ENCODE measurements at regions not wholly inside any gene's neighbourhood (a gene's known extent, or its start where the extent isn't known, plus 50 kb on each side); places are given as distances from the start of the nearest gene placed in this dataset.

DNA sequence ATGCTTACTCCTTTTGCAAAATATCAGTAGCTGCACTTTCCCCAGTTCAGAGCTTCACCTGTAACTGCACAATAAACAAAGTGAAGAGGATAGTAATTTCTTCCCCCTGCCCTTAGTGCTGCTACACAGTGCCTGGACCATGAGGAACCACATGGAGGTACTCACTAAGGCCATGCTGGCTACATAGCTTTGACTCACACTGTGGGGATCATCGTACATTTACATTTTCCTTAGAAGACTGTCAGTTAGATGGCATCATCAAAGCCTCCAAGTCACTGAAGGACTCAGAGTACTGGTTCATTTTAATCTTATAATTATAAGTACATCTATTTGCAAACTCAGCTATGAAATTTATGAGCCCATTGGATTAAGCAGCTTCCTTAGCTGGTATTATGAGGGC is 1416.5 kb upstream of the CELF4 start:
- no peak overlapping the region for H3K4me3 ChIP-seq
- H3K9me3 ChIP-seq, result no peaks in the 10 kb centered on the region
- ATAC-seq (ENCODE audit: insufficient number of reproducible peaks, low FRiP score, low read depth) (no peak), DNase-seq (ENCODE audit: low spot score) (no peak)
- TF ChIP-seq, protein P1, sequence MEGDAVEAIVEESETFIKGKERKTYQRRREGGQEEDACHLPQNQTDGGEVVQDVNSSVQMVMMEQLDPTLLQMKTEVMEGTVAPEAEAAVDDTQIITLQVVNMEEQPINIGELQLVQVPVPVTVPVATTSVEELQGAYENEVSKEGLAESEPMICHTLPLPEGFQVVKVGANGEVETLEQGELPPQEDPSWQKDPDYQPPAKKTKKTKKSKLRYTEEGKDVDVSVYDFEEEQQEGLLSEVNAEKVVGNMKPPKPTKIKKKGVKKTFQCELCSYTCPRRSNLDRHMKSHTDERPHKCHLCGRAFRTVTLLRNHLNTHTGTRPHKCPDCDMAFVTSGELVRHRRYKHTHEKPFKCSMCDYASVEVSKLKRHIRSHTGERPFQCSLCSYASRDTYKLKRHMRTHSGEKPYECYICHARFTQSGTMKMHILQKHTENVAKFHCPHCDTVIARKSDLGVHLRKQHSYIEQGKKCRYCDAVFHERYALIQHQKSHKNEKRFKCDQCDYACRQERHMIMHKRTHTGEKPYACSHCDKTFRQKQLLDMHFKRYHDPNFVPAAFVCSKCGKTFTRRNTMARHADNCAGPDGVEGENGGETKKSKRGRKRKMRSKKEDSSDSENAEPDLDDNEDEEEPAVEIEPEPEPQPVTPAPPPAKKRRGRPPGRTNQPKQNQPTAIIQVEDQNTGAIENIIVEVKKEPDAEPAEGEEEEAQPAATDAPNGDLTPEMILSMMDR (IDR thresholded peaks at IDR 0.05), result no peak
- H3K27me3 ChIP-seq (replicated peaks; ENCODE audit: insufficient read depth), result no peaks in the 10 kb centered on the region
- no peaks in the 10 kb centered on the region for H3K36me3 ChIP-seq
- no peaks in the 10 kb centered on the region for H3K4me1 ChIP-seq (ENCODE audit: control insufficient read depth in 1 of 2, low read depth in 2 of 2)
- H3K27ac ChIP-seq, result no peak overlapping the region

DNA sequence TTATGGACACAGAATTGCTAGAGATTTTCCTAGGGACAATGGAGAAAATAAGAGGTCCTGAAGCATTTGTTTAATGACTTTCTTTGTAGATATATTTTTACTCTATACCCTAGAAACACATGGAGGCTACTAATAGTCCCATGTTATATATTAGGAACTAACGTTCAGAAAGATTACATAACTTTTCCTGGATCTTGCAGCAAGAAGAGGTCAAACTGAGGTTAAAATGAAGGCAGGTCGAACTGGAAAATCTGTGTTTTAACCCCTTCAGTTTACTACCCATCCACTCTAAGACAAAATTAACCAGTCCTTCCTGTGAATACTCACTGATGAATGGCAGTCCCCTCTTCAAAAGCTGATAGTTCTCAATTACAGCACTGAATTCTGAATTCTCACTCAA is 1415.8 kb upstream of the CELF4 start:
- Histone ChIP-seq H3K36me3 (no peaks in the 10 kb centered on the region), H3K4me1 (ENCODE audit: control insufficient read depth in 1 of 2, low read depth in 2 of 2) (no peaks in the 10 kb centered on the region), H3K9me3 (no peaks in the 10 kb centered on the region), H3K4me3 (no peak overlapping the region), H3K27ac (no peak overlapping the region), H3K27me3 (replicated peaks; ENCODE audit: insufficient read depth) (no peaks in the 10 kb centered on the region)
- ATAC-seq (ENCODE audit: insufficient number of reproducible peaks, low FRiP score, low read depth) (no peak), DNase-seq (ENCODE audit: low spot score) (no peak)
- TF ChIP-seq, protein P1 (IDR thresholded peaks at IDR 0.05), result no peak

DNA sequence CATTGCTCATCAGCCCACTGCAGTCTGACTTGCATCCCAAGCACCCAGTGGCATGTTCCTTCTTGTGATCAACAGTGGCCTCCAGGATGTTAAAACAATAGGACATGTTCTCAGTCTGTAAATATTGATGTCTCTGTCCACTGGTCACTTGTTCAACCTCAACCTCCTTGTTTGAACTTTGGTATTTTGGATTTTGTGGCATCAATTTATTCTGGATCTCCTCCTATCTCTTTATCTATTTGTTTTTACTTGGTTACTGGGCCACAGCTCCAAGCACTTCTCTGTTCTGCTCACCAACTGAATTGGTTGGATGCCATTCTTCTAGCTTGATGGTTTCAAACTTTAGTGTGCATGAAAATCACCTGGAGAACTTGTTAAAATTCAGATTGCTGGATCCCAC is 1414.8 kb upstream of the CELF4 start:
- DNase-seq (ENCODE audit: low spot score), result no peak
- H3K9me3 ChIP-seq, result no peaks in the 10 kb centered on the region
- no peak overlapping the region for H3K27ac ChIP-seq
- H3K4me3 ChIP-seq, result no peak overlapping the region
- no peaks in the 10 kb centered on the region for H3K36me3 ChIP-seq
- no peaks in the 10 kb centered on the region for H3K27me3 ChIP-seq (replicated peaks; ENCODE audit: insufficient read depth)
- no peaks in the 10 kb centered on the region for H3K4me1 ChIP-seq (ENCODE audit: control insufficient read depth in 1 of 2, low read depth in 2 of 2)
- TF ChIP-seq, protein P1 (IDR thresholded peaks at IDR 0.05), result no peak
- ATAC-seq (ENCODE audit: insufficient number of reproducible peaks, low FRiP score, low read depth), result no peak

DNA sequence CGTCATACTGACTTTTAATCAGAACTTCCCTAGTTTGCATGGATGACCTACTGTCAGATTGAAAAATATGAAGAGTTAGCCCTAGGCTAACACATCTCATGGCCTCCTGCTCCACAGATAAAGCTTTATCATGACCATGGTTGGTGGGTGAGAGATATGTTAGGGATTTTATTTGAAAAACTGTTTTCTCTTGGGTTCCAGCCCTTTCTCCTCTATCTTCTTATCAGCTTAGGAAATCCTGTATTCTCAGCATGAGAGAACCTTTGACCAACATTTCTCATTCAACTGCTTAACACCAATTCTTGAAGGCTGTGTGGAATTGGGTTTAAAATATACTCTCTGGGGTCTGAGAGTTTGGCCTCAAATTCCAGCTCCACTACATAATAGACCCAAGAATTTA is 1407.0 kb upstream of the CELF4 start:
- DNase-seq (ENCODE audit: low spot score), result no peak
- no peak for ATAC-seq (ENCODE audit: insufficient number of reproducible peaks, low FRiP score, low read depth)

DNA sequence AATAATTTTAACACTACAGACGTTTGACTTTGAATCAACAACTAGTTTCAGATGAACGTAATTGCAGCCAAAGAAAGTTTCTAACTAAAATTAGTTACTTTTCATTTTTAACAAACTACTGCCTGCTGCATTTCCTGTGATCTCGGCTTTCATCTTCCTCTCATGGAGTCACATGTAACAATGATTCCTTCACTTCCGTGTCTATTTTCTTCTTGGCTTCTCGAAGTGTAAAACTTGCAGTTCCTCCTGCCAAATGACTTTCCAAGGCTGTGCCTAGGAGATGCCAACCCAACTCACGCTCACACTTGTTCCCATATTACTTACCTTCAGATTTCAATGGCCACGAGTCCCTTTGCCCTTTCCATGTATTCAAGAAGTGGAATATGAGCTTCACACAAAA is 1406.3 kb upstream of the CELF4 start:
- no peaks in the 10 kb centered on the region for H3K27me3 ChIP-seq (replicated peaks; ENCODE audit: insufficient read depth)

More for the DNA sequence above, 1407.0 kb upstream of the CELF4 start:
- Histone ChIP-seq H3K36me3 (no peaks in the 10 kb centered on the region), H3K27me3 (replicated peaks; ENCODE audit: insufficient read depth) (no peaks in the 10 kb centered on the region), H3K9me3 (no peaks in the 10 kb centered on the region), H3K4me1 (ENCODE audit: control insufficient read depth in 1 of 2, low read depth in 2 of 2) (no peaks in the 10 kb centered on the region), H3K27ac (no peak overlapping the region), H3K4me3 (no peak overlapping the region)
- TF ChIP-seq, protein P1 (IDR thresholded peaks at IDR 0.05), result no peak

More for the DNA sequence above, 1406.3 kb upstream of the CELF4 start:
- no peaks in the 10 kb centered on the region for H3K9me3 ChIP-seq
- no peaks in the 10 kb centered on the region for H3K36me3 ChIP-seq
- TF ChIP-seq, protein P1 (IDR thresholded peaks at IDR 0.05), result no peak
- DNase-seq (ENCODE audit: low spot score) (no peak), ATAC-seq (ENCODE audit: insufficient number of reproducible peaks, low FRiP score, low read depth) (no peak)
- H3K4me1 ChIP-seq (ENCODE audit: control insufficient read depth in 1 of 2, low read depth in 2 of 2), result no peaks in the 10 kb centered on the region
- no peak overlapping the region for H3K27ac ChIP-seq
- H3K4me3 ChIP-seq, result no peak overlapping the region
